H9 (cell line): ENCODE measurements at regions not wholly inside any gene's neighbourhood (a gene's known extent, or its start where the extent isn't known, plus 50 kb on each side); places are given as distances from the start of the nearest gene placed in this dataset.

Experiments
- DNase-seq: peaks from one replicate; pipeline ENCODE4 v3.0.0-alpha.2; 2017
- H2AFZ ChIP-seq: one replicate; pipeline ENCODE4 v1.6.1; 2013; ENCODE audit warnings: mild to moderate bottlenecking, low read length, control low read depth, moderate library complexity
- H2AK5ac ChIP-seq: 2 replicates; pipeline ENCODE4 v1.6.1; 2013; ENCODE audit warnings: low read length, control low read depth, mixed read lengths; ENCODE audit not compliant: insufficient read length
- H2BK120ac ChIP-seq: one replicate; pipeline ENCODE4 v1.6.1; 2013; ENCODE audit warnings: low read depth, mild to moderate bottlenecking, low read length, control low read depth, inconsistent platforms; ENCODE audit not compliant: poor library complexity, severe bottlenecking
- H2BK12ac ChIP-seq: 2 replicates; pipeline ENCODE4 v1.6.1; 2013; ENCODE audit warnings: low read length, control low read depth, mixed read lengths, low read depth; ENCODE audit not compliant: insufficient read length
- H2BK15ac ChIP-seq: 2 replicates; pipeline ENCODE4 v1.6.1; 2013; ENCODE audit warnings: low read depth, low read length, control low read depth
- H2BK20ac ChIP-seq: one replicate; pipeline ENCODE4 v1.6.1; 2013; ENCODE audit warnings: low read depth, mild to moderate bottlenecking, low read length, control low read depth, inconsistent platforms; ENCODE audit not compliant: poor library complexity, severe bottlenecking
- H2BK5ac ChIP-seq: 2 replicates; pipeline ENCODE4 v1.6.1; 2013; ENCODE audit warnings: low read length, control low read depth, mixed read lengths; ENCODE audit not compliant: insufficient read length
- H3K14ac ChIP-seq: 2 replicates; pipeline ENCODE4 v1.6.1; 2013; ENCODE audit warnings: low read length, control low read depth; ENCODE audit not compliant: insufficient read depth
- H3K18ac ChIP-seq: 2 replicates; pipeline ENCODE4 v1.6.1; 2013; ENCODE audit warnings: low read depth, mild to moderate bottlenecking, mixed read lengths, low read length, control low read depth; ENCODE audit not compliant: insufficient read length
- H3K23ac ChIP-seq: 2 replicates; pipeline ENCODE4 v1.6.1; 2013; ENCODE audit warnings: low read length, control low read depth, mixed read lengths, low read depth; ENCODE audit not compliant: insufficient read length
- H3K23me2 ChIP-seq: 2 replicates; pipeline ENCODE4 v1.6.1; 2013; ENCODE audit warnings: low read depth, mild to moderate bottlenecking, mixed read lengths, low read length, control low read depth; ENCODE audit not compliant: insufficient read length, poor library complexity, severe bottlenecking
- H3K27ac ChIP-seq: 2 replicates; pipeline ENCODE4 v1.5.1; 2013; ENCODE audit warnings: low read length, control low read depth, mixed read lengths, low read depth; ENCODE audit not compliant: insufficient read length
- H3K27me3 ChIP-seq: 2 replicates; pipeline ENCODE4 v1.6.1; 2013; ENCODE audit warnings: low read length, control low read depth, inconsistent platforms; ENCODE audit not compliant: insufficient read depth
- H3K4ac ChIP-seq: 2 replicates; pipeline ENCODE4 v1.6.1; 2013; ENCODE audit warnings: low read depth, mild to moderate bottlenecking, control low read depth, inconsistent platforms, low read length, moderate library complexity
- H3K4me1 ChIP-seq: 2 replicates; pipeline ENCODE4 v1.6.1; 2013; ENCODE audit warnings: low read length, control low read depth, inconsistent platforms; ENCODE audit not compliant: insufficient read depth
- H3K4me2 ChIP-seq: 2 replicates; pipeline ENCODE4 v1.6.1; 2013; ENCODE audit warnings: low read length, control low read depth, mixed read lengths; ENCODE audit not compliant: insufficient read length, insufficient read depth
- H3K56ac ChIP-seq: 2 replicates; pipeline ENCODE4 v1.6.1; 2013; ENCODE audit warnings: low read depth, mild to moderate bottlenecking, mixed read lengths, low read length, control low read depth; ENCODE audit not compliant: insufficient read length
- H3K79me1 ChIP-seq: 2 replicates; pipeline ENCODE4 v1.6.1; 2013; ENCODE audit warnings: low read depth, mild to moderate bottlenecking, moderate library complexity, low read length, control low read depth, inconsistent platforms; ENCODE audit not compliant: insufficient read depth, poor library complexity, severe bottlenecking
- H3K79me2 ChIP-seq: 2 replicates; pipeline ENCODE4 v1.6.1; 2013; ENCODE audit warnings: low read length, control low read depth, inconsistent platforms; ENCODE audit not compliant: insufficient read depth
- H3K9ac ChIP-seq: 2 replicates; pipeline ENCODE4 v1.6.1; 2013; ENCODE audit warnings: low read length, control low read depth, mixed read lengths; ENCODE audit not compliant: insufficient read length; ENCODE audit errors: extremely low read depth
- H3K9me3 ChIP-seq: one replicate; pipeline ENCODE4 v1.6.1; 2013; ENCODE audit warnings: low read depth, low read length, inconsistent platforms; ENCODE audit not compliant: control insufficient read depth
- H3T11ph ChIP-seq: one replicate; pipeline ENCODE4 v1.6.1; 2013; ENCODE audit warnings: mild to moderate bottlenecking, low read length, control low read depth, inconsistent platforms
- H4K20me1 ChIP-seq: one replicate; pipeline ENCODE4 v1.6.1; 2013; ENCODE audit not compliant: control insufficient read depth, insufficient read length, insufficient read depth
- H4K5ac ChIP-seq: 2 replicates; pipeline ENCODE4 v1.6.1; 2013; ENCODE audit warnings: low read depth, mild to moderate bottlenecking, mixed read lengths, low read length, control low read depth; ENCODE audit not compliant: insufficient read length
- H4K8ac ChIP-seq: replicated peaks from 2 replicates; pipeline ENCODE4 v1.6.1; 2013; ENCODE audit warnings: low read length, control low read depth, mixed read lengths, low read depth; ENCODE audit not compliant: insufficient read length
- H4K91ac ChIP-seq: 2 replicates; pipeline ENCODE4 v1.6.1; 2013; ENCODE audit warnings: low read depth, mild to moderate bottlenecking, moderate library complexity, mixed read lengths, low read length, control low read depth; ENCODE audit not compliant: insufficient read length
- H3K27ac Mint-ChIP-seq, 3 experiments: 2 replicates in 2 of 3; 3 replicates in 1 of 3; pipeline ENCODE4 v1.8.0; 2020 to 2021; ENCODE audit warnings: mixed read lengths in 3 of 3, mild to moderate bottlenecking in 1 of 3, moderate library complexity in 1 of 3
- H3K27me3 Mint-ChIP-seq: 2 replicates; pipeline ENCODE4 v1.8.0; 2021; ENCODE audit warnings: low read depth, mild to moderate bottlenecking, moderate library complexity, mixed read lengths
- H3K36me3 Mint-ChIP-seq, 3 experiments: 2 replicates in 2 of 3; 3 replicates in 1 of 3; pipeline ENCODE4 v1.8.0; 2020 to 2021; ENCODE audit warnings: low read depth in 3 of 3, mixed read lengths in 3 of 3; ENCODE audit not compliant: insufficient read depth in 1 of 3
- H3K4me1 Mint-ChIP-seq, 2 experiments: 2 replicates each; pipeline ENCODE4 v1.8.0; 2020; ENCODE audit warnings: mixed read lengths in 2 of 2
- H3K4me3 Mint-ChIP-seq, 2 experiments: 2 replicates in 1 of 2; 3 replicates in 1 of 2; pipeline ENCODE4 v1.8.0; 2020 to 2021; ENCODE audit warnings: mild to moderate bottlenecking in 2 of 2, mixed read lengths in 2 of 2, moderate library complexity in 1 of 2
- H3K9me3 Mint-ChIP-seq, 2 experiments: 2 replicates in 1 of 2; 3 replicates in 1 of 2; pipeline ENCODE4 v1.8.0; 2020; ENCODE audit warnings: mild to moderate bottlenecking in 2 of 2, mixed read lengths in 2 of 2, moderate library complexity in 1 of 2
- WGBS: extraction: QIAGEN DNeasy Blood & Tissue Kit; methylation state at CpG from one replicate; pipeline ENCODE4 v1.1.7; 2013; ENCODE audit warnings: missing lambda C conversion rate, low lambda C conversion rate, mixed read lengths; ENCODE audit not compliant: insufficient read length; ENCODE audit errors: extremely low coverage; 5-methylcytosine and 5-hydroxymethylcytosine counted together
- TF ChIP-seq, protein P1 (sequence below): fragments of 200-600 bp; sonication (generic); conservative IDR thresholded peaks from 3 replicates; pipeline ENCODE4 v1.8.0; 2021; ENCODE audit warnings: antibody characterized with exemption, mild to moderate bottlenecking

DNA sequence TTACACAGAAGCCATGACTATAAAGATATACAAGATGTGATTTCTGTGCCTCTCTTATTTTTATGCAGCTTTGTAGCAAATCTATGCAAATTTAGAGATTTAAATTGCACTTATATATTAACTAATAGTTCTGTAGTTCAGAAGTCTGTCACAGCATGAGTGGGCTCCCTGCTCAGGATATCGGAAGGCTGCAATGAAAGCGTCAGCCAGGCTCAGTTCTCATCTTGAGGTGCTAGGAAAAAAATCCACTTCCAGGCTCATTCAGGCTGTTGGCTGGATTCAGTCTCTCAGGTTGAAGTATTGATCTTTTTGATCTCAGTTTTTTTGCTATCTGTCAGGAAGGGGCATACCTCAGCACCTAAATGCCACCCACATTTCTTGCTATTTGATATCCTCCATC is 487.4 kb upstream of the DEPDC1 start:
- H3K4me2 ChIP-seq = no peak overlapping the region
- no peak overlapping the region for H4K8ac ChIP-seq
- H2AFZ ChIP-seq = no peak overlapping the region
- H3K4ac ChIP-seq = no peak overlapping the region
- no peak overlapping the region for H3K23ac ChIP-seq
- H2BK12ac ChIP-seq = no peak overlapping the region
- DNase-seq = no peak
- H4K20me1 ChIP-seq = no peaks in the 10 kb centered on the region
- no peaks in the 10 kb centered on the region for H3K9me3 ChIP-seq
- H3K36me3 Mint-ChIP-seq = peaks cover 2 to 10% (median 5%) of the 10 kb centered on the region in 3 experiments; a peak in 2 of 7 replicates
- no peak overlapping the region for H3K18ac ChIP-seq
- H3K27me3 ChIP-seq = no peaks in the 10 kb centered on the region
- no peak overlapping the region for H3K9ac ChIP-seq
- H2AK5ac ChIP-seq = no peak overlapping the region
- no CpG with 5 or more reads among the region's 2 CpGs for WGBS
- H3K27ac ChIP-seq = no peak overlapping the region
- no peak overlapping the region for H4K5ac ChIP-seq
- H3K79me2 ChIP-seq = no peaks in the 10 kb centered on the region
- no peaks in the 10 kb centered on the region for H3K27me3 Mint-ChIP-seq
- H3K27ac Mint-ChIP-seq = no peak overlapping the region
- H3K4me3 Mint-ChIP-seq = no peak overlapping the region
- TF ChIP-seq, protein P1, sequence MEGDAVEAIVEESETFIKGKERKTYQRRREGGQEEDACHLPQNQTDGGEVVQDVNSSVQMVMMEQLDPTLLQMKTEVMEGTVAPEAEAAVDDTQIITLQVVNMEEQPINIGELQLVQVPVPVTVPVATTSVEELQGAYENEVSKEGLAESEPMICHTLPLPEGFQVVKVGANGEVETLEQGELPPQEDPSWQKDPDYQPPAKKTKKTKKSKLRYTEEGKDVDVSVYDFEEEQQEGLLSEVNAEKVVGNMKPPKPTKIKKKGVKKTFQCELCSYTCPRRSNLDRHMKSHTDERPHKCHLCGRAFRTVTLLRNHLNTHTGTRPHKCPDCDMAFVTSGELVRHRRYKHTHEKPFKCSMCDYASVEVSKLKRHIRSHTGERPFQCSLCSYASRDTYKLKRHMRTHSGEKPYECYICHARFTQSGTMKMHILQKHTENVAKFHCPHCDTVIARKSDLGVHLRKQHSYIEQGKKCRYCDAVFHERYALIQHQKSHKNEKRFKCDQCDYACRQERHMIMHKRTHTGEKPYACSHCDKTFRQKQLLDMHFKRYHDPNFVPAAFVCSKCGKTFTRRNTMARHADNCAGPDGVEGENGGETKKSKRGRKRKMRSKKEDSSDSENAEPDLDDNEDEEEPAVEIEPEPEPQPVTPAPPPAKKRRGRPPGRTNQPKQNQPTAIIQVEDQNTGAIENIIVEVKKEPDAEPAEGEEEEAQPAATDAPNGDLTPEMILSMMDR = no peak
- H2BK120ac ChIP-seq = no peak overlapping the region
- no peak overlapping the region for H2BK15ac ChIP-seq
- peaks cover 10 to 11% of the 10 kb centered on the region in 2 experiments for H3K4me1 Mint-ChIP-seq
- no peaks in the 10 kb centered on the region for H3K23me2 ChIP-seq
- no peak overlapping the region for H2BK5ac ChIP-seq
- H3K4me1 ChIP-seq = peaks cover 2% of the 10 kb centered on the region; the same call in 1 of the 2 replicates
- H3K79me1 ChIP-seq = no peaks in the 10 kb centered on the region
- no peak overlapping the region for H3K56ac ChIP-seq
- H4K91ac ChIP-seq = no peak overlapping the region
- no peak overlapping the region for H2BK20ac ChIP-seq
- peaks cover 0 to 6% of the 10 kb centered on the region in 2 experiments; a peak in 2 of 5 replicates for H3K9me3 Mint-ChIP-seq
- no peak overlapping the region for H3K14ac ChIP-seq
- no peak overlapping the region for H3T11ph ChIP-seq
